Central memory CD4-positive, alpha-beta T cell (primary cell): ENCODE measurements at regions not wholly inside any gene's neighbourhood (a gene's known extent, or its start where the extent isn't known, plus 50 kb on each side); places are given as distances from the start of the nearest gene placed in this dataset.
"Not testable (repeated sequence)": the region's sequence is repeated elsewhere in the genome, so short reads cannot be mapped to it uniquely, and the experiment has no call there.

Experiments
- DNase-seq: peaks from one replicate; pipeline ENCODE4 v3.0.0; 2022

DNA sequence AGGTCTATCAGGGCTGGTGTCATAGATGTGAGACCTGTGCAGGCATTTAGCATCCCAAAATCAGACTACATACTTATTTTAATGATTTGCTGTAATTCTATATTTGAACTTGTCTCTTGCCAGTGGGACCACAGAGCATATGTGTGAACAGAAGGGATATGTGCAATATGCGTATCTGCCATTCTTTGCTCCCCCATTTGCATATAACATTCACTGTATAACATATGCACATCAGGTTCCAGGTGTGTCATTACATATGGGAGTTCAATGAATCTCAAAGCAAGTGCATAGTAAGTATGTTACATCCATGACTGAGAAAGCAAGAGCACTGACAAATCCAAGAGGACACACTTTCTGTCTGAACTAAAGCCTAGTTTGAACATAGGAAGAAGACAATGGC is 1115.1 kb upstream of the CNTN5 start:
- DNase-seq: no peak

DNA sequence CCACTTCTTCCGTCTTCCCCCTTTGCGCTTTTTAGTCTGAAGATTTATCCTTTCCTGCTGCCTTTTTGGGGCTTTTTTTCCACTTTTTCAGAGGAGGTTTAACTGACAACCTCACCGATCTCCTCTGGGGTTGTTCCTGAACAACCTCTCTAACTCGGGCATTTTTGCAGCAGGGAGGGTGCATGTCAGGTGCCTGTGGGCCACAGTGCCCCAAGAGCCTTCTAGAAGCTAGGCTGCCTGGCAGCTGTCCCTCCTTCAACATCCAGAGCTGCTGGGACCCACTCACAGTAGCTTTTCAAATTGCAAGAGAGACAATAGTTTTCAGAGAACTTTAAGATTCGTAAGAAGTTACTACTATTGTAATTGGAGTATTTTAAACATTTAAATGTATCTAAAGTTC is 1112.4 kb upstream of the CNTN5 start:
- no peak for DNase-seq

DNA sequence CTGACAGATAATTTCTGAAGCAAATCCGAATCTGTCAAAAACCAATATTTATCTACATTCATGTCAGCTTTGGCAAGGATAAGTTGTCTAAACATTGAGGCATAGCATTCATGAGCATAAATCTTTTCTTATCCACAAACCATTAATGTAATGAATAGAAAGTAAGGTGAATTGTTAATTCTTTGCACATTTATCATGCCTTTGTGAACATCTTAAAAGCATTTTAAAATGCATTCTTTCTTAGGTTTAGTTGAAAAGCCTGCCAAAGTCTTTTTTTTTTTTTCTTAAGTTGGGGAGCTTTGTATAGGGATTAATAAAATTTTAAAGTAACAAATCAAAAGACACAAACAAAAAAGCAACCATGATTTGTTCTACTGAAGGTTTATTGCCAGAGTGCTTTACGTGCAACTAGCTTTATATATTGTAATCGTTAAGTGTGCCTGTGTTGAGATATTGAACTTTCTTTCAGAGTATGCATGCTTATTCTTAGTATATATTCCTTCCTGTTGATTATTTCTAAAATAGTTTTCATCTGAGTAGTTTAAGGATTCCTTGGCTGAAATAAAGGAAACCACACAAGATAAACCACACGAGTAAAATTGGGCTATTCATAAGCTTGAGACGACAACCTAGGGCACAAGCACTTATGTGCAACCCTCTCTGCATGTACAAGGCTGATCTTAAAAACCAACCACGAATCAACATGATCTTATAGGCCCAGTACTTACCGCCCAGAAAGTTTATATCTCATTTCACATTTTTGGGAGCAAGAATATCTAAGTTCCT is 1110.9 kb upstream of the CNTN5 start:
- DNase-seq: no peak

DNA sequence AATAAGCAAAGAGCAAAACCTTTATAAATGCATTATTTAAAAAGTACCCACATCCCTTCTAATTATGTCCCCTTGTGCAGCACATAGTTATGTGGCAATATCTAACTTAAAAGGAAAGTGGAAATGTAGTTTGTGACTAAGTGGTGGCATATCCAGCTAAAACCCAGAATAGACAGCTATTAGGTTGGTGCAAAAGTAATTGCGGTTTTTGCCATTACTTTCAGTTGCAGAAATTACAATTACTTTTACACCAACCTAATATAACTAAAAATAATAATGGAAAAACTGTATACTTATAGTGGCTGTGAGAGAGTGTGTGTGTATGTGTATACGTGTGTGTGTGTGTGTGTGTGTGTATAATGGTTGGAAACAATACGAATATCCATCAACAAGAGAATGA is 1108.1 kb upstream of the CNTN5 start:
- DNase-seq: no peak

DNA sequence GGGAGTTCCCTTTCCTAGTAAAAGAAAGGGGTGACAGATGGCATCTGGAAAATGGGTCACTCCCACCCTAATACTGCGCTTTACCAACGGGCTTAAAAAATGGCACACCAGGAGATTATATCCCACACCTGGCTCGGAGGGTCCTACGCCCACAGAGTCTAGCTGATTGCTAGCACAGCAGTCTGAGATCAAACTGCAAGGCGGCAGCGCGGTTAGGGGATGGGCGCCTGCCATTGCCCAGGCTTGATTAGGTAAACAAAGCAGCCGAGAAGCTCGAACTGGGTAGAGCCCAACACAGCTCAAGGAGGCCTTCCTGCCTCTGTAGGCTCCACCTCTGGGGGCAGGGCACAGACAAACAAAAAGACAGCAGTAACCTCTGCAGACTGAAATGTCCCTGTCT is 1097.8 kb upstream of the CNTN5 start:
- DNase-seq: not testable (repeated sequence)

DNA sequence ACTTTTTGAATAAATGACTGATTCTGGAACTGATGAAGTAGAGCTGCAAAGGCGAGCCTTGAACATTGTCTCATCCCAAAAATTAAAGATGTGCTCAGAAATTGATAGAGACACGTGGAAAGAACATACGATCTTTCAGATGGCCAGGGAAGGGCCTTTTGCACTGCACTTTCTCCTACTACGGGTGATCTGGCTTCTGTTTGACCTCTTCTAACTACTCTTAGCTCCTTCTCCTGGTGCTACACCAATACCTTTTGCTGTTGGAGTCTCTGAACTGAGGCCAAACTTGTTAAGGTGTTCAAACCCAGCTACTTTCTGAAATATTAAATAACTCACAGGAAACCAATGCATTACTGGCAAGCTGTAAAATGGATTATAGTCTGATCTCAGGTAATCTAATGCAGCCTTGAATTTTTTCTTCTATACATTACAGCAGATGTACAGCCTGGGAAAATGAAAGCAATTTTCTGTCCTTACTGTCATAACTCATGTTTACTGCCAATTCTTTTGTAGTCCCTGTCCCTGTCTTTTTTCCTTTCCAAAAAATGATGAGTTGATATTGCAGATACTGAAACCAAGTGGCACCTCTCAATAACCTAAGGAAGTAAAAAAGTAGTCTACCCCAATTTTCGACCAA is 1086.1 kb upstream of the CNTN5 start:
- DNase-seq: no peak

DNA sequence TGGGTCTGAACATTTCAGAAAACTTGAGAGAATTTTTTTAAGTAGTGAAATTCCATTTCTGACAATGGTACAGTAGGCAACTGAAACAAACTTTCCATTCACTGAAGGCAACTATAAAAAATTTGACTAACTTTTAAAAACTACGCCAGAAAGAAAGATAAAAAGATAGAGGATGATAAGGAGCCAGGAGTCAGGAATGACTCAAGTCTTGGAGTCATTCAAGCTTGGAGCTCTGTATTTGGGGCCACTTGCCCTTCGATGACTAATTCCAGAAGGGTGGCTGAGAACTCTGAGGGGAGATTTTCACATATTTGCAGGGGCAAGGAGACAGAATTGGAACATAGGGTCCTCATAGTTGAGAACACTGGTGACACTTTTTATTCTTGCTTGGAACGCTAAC is 1083.2 kb upstream of the CNTN5 start:
- DNase-seq: no peak

DNA sequence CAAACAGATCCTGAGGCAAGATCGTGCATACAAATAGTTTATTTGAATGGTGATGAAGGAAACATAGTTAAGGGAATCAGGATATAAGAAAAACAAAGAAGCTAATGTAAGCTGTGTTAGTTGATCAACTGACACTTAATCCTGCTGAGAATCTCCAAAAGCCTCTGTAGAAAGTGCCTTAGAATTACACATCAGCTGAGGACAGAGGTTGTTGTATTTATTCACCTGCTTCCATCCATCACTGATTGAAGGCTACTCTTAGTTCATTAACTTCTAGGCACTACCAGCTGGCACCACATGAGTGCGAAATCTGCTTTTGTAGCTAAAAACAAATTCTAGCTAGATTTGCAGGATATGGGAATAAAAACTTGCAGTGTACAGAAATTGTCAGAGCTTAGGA is 1082.0 kb upstream of the CNTN5 start:
- DNase-seq: no peak

DNA sequence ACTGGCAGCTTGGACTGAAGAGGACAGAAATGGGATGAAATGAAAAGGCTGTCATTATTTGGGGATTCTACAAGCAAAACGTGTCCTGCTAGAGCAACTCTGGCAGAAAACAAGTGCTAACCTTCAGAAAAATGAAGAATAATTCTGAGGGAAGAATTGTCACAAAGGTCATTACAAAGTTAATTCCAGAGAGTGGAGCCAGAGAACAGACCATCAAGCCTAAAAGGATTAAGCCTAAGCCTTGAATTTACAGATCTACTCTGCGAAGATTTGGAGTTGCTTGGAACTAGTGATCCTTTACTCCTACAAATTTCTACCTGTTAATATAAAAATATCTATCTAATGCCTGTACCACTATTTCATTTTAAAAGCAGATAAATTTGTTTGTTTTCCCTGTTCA is 1077.3 kb upstream of the CNTN5 start:
- no peak for DNase-seq

DNA sequence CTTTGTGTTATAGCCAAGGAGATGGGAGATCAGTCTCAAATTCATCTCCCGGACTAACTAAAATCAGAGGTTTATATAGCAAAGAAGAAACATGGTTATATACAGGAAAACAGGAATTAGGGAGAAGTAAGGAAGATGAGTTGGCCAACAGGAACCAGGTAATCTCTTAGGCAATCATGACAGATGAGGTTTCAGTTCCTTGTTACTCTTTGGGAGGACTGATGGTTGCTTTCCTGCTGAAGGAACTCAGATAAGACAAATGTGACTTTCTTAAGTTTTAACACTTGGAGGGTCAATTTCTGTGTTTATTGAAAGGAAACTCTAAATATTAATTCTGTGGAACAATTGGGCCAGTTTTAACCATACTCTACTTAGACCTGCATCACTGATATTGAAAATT is 1072.0 kb upstream of the CNTN5 start:
- DNase-seq: no peak

DNA sequence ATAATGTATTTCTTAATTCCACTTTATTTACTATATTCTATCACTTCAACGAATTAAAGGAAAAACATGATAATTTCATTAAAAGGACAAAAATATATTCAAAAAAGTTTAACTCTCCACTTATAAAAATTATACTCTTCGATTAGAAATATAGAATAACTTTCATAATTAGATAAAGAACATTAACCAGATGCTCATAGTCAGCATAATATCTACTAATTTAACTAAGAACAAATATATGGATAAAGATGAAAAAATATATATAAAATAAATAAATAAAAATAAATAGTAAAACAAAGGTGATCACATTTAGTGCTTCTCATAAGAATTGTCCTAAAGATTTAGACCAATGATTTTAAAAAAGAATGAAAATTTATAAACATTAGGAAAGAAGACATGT is 1065.2 kb upstream of the CNTN5 start:
- DNase-seq: no peak

DNA sequence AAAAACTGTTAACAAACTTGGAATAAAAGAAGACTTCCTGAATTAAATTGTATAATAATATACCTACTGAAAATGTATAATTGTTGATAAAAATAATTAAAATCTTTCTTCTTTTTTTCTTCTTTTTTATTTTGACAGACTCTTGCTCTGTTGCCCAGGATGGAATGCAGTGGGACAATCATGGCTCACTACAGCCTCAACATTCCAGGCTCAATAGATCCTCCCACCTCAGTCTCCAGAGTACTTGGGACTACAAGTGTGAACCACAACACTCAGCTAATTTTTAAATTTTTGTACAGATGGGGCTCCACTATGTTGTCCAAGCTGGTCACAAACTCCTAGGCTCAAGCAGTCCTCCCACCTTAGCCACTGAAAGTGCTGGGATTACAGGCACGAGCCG is 1063.8 kb upstream of the CNTN5 start:
- no peak for DNase-seq

DNA sequence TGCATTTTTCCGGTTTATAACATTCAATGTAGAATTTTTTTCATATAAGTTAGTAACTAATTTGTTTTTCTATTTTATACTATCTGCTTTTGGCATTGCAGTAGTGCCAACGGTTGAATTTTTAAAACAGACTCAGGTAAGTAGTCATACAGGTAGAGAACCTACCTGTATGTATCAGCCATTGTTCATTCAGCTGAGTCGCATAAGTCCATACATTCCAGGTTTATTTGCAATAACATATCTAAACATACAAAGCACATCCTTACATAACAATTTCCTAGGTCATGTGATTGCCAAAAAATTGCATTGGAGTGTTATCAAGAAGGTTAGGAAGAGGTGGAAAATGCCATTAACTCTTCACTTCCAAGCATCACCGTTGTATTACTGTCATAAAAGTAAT is 1059.3 kb upstream of the CNTN5 start:
- no peak for DNase-seq

DNA sequence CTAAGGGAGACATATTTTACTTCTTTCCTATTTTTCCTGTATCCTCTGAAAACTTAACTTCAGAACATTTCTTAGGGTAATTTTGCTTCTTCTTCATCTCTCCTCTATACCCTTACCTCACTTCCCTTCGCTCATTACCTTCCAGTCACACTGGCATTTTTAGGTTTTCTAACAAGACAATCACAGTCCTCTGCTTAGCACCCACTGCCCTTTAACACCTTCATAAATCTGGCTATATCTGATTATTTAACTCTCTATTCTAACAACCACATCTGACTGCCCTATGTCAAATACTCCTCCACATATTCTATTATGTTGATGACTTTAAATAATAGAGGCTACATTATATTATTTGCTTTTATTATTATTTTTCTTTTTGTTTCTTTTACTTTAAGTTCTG is 1058.0 kb upstream of the CNTN5 start:
- no peak for DNase-seq

DNA sequence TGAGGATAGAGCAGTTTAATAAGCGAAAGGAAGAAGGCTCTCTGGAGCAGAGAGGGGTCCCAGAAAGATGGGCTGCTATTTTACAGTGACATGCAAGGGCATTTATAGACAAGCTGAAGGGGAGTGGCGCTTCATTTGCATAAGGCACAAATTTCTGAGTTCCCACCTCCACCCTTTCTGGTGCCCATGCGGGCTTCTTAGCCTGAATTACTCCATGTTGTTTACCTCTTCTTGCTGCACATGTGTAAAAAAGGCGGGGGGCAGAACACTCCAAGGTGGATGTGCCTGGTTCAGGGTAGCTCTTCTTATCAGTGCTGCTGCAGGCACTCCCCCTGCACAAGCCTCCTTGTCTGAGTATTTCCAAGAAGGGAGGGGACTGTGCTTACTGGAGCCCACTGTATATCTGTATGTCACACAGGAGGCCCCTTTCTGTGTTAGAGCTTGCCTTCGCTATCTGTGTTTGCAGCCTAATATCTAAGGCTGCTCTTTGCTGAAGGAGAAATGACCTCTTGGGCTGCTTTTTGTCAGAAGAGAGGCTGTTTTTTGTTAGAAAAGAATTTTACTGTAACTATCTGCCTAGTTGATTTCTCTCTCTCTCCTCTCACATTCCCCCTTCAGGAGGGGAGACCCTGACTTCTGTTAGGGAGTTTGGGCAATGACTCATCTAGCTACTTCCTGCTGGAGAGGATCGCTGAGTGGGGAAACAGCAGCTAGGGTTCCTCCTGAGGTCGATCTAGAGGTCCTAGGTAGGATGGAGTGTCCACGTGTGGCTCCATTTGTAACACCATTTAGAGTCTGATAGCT is 1057.0 kb upstream of the CNTN5 start:
- no peak for DNase-seq

DNA sequence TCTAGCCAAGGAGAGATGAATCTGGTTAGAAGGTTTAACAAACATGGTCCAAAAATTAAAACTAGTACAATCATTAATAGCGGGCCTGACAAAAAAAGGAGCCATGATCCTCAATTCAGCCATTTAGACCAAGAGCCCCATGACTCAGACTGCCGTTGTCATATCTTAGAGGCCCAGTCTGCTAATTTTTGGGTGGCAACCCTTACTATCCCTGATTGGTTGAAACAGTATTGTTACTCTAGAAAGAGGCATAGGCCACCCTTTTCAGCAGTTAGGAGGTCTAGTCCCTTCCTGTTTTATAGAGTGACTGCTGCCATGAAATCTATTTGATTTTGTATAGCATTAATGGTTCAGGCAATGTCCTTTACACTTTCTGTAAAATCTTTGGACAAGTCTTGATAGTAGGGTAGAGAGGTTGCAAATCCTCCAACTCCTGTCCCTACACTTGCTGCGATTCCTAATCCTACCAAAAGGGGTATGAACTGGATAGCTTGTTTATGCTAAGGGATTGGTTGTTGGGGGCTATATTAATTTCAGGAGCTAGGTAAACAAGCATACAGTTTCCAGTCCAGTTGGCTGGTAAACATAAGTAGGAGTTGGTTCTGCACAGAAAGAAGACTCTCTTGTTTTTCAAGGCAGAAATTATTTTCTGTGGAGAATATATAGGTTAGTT is 1056.3 kb upstream of the CNTN5 start:
- no peak for DNase-seq

DNA sequence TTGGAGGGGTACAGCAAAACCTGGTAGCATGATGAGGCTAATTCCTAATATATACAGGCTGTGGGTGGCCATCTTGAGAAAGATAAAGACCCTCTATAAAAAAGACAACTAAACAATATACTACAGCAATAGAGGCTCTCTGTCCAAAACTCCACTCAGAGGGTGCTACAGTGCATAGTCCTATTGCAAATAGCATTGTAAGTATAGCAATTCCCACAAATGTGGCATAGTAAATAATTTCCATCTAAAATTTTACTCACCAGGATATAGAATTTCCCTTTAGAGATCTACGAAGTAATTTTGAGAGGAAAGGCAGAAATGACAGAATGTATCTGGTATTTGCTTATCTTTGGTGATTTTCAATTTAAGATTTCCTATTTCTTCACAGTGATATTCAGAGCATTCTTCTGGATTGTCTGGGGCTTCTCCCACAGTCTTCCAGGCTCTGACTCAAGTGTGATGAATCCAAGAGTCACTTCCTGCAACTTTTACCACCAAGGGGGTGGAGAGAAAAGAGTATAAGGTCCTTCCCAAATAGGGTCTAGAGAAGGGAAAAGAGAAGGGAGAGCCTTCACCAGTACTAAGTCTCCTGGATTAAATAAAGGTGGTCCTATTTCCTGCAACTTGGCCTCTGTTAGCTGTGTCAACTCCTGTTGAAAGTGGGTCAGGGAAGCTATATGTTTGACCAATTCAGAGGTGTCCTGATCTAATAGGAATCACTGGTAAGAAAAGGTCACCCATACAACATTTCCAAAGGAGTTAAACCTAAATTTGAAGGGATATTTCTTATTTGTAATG is 1054.7 kb upstream of the CNTN5 start:
- no peak for DNase-seq

DNA sequence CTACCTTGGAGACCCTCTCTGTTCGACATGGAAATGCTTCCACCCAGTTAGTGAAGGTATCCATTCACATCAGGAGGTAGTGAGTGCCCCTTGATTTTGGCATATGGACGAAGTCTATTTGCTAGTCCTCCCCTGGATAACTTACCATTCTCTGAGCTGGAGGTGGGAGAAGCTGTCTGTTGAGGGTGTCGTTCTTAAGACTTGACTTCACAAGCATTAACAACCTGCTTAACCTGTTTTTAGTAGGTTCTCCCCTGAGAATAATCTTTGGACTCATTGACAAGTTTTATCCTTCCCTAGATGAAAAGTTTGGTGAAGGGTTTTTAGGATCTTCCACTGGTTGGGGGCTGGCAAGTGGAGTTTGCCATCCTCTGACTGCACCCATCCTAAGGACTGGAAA is 1053.8 kb upstream of the CNTN5 start:
- no peak for DNase-seq

DNA sequence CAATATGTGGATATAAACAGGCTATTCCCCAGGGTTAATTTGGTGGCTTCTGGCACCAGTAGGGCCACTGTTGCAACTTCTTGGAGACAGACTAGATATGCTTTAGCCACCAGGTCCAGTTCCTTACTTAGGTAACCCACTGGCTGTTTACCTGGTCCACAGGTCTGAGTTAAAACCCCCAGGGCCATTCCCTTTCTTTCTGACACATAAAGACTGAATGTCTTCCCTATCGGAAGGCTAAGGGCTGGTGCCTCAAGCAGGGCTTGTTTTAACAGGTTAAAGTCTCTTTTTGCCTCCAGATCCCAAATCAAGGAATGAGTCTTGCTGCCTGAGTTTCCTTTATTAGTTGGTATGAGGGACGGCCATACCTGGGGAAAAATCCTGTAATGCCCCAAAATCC is 1052.7 kb upstream of the CNTN5 start:
- no peak for DNase-seq

DNA sequence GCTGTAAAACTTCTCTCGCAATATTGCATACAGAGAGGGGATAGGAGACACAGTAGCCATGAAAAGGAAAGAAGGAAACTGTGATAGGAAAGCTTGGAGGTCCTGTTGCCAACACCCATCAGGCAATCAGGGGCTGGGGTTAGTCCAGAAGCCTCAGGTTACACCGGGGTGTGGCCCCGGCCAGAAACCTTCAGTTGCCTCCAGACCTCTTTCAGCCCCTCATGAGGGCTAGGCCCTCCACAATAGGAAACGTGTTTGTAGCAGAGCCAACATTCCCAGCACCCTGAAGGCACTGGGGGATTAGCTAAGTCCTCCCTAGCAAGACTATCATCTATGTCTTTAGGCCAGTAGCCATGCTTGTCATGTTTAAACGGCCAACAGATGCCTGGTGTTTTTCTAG is 1048.0 kb upstream of the CNTN5 start:
- no peak for DNase-seq

DNA sequence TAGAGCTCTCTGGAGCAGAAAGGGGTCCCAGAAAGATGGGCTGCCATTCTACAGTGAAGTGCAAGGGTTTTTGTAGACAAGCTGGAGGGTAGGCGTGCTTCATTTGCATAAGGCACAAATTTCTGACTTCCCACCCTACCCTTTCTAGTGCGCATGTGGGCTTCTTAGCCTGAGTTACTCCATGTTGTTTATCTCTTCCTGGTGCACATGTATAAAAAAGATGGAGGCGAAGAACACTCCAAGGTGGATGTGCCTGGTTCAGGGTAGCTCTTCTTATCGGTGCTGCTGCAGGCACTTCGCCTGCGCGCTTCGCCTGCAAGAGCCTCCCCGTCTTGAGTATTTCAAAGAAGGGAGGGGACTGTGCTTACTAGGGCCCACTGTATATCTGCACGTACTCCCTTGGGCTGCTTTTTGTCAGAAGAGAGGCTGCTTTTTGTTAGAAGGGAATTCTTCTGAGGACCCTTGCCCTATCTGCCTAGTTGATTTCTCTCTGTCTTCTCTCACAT is 1047.3 kb upstream of the CNTN5 start:
- no peak for DNase-seq

DNA sequence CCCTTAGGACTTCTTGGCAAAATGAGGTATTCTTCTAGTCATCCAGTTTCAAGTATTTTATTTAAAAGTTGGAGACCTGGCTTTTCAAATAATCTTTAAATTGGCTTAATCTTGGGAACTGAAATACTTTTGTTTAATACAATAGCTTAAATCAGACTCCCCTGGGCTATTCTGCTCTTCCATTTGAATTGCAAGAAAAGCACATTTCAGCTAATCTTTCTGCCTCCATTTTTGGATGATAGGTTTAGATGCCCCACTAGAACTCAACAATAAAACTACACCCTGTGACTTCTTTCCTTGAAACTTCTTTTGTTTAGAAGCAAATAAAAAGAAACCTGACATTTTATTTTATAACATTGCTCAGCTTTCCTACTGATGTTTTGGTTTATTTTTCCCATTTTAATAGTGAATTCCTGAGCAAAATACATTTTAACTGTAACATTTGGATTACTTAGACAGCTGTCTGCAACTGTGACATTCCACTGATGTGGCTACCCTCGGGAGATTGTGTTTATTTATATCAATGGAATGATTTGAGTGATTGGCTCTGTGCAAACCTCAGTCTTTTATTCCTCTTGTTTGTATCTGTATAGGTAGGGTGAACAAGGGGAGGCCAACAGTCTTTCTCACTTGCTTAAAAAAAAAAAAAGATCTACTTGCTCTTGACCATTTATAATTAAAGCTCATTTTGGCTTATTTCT is 1045.8 kb upstream of the CNTN5 start:
- no peak for DNase-seq
